Endothelial cell of umbilical vein (primary cell): ENCODE measurements at regions not wholly inside any gene's neighbourhood (a gene's known extent, or its start where the extent isn't known, plus 50 kb on each side); places are given as distances from the start of the nearest gene placed in this dataset.

Experiments used
- BruUV-seq: library from RNA; stranded (reverse); fragments of 400-500 nt; replicated peaks from 2 replicates; lab custom pipeline; 2021; lab: Mats Ljungman, UMichigan
- CTCF ChIA-PET: fragments of 300-600, 350-600 bp; sonication (Branson Sonifier 250); formaldehyde crosslinking; loops from one replicate; lab custom pipeline; 2021; ENCODE audit warnings: antibody characterized with exemption, inconsistent platforms; lab: Charles Lee
- POLR2A ChIA-PET: fragments of 300-600, 350-600 bp; sonication (Branson Sonifier 250); formaldehyde crosslinking; loops from one replicate; lab custom pipeline; 2021; ENCODE audit warnings: antibody characterized with exemption, inconsistent platforms; lab: Charles Lee
- DNase-seq: peaks from one replicate; pipeline ENCODE4 v3.0.0-alpha.2; 2011; ENCODE audit warnings: low read depth, low spot score
- FAIRE-seq: peaks from 2 replicates; lab custom pipeline; 2011; peaks lifted over from hg19 to GRCh38; lab: Jason Lieb, UNC
- H2AFZ ChIP-seq: 2 replicates; pipeline ENCODE4 v1.6.0; 2012; ENCODE audit warnings: low read depth, low read length, control low read depth, inconsistent platforms
- H3K27ac ChIP-seq: 2 replicates; pipeline ENCODE4 v1.5.1; 2011; ENCODE audit warnings: low read depth, mild to moderate bottlenecking, control low read depth, low read length, moderate library complexity; ENCODE audit not compliant: insufficient read depth
- H3K27me3 ChIP-seq, 2 experiments: 2 replicates each; pipeline versions ENCODE4 v1.6.0 to v1.6.1; 2011; ENCODE audit warnings: low read length in 2 of 2, mixed read lengths in 1 of 2; ENCODE audit not compliant: control insufficient read depth in 2 of 2, insufficient read depth in 2 of 2
- H3K36me3 ChIP-seq, 2 experiments: 2 replicates in 1 of 2; 3 replicates in 1 of 2; pipeline ENCODE4 v1.5.1; 2011; ENCODE audit warnings: low read length in 2 of 2, mild to moderate bottlenecking in 1 of 2, moderate library complexity in 1 of 2; ENCODE audit not compliant: control insufficient read depth in 2 of 2, insufficient read depth in 2 of 2; ENCODE audit errors: extremely low read depth in 1 of 2
- H3K4me1 ChIP-seq: 3 replicates; pipeline ENCODE4 v1.5.1; 2011; ENCODE audit warnings: mild to moderate bottlenecking, low read length; ENCODE audit not compliant: control insufficient read depth, insufficient read depth; ENCODE audit errors: extremely low read depth
- H3K4me2 ChIP-seq: 2 replicates; pipeline ENCODE4 v1.6.1; 2011; ENCODE audit warnings: low read length, control low read depth, mixed read lengths; ENCODE audit not compliant: insufficient read depth
- H3K4me3 ChIP-seq, 3 experiments: fragments of 200-600 bp in 1 of 3; sonication (generic), shearing (Covaris generic) in 1 of 3; replicated peaks in 1 of 3; 2 replicates each; pipeline ENCODE4 v1.5.1; 2011 to 2016; ENCODE audit warnings: control low read depth in 3 of 3, low read length in 3 of 3, mild to moderate bottlenecking in 2 of 3, inconsistent platforms in 1 of 3, low read depth in 1 of 3, moderate library complexity in 1 of 3; ENCODE audit not compliant: insufficient read depth in 1 of 3
- H3K79me2 ChIP-seq: 2 replicates; pipeline ENCODE4 v1.6.0; 2012; ENCODE audit warnings: low read length, inconsistent platforms; ENCODE audit not compliant: control insufficient read depth, insufficient read depth
- H3K9ac ChIP-seq: replicated peaks from 2 replicates; pipeline ENCODE3; 2011; ENCODE audit warnings: low read length, control low read depth; ENCODE audit not compliant: insufficient read depth; ENCODE audit errors: extremely low read depth
- H3K9me1 ChIP-seq: replicated peaks from 3 replicates; pipeline ENCODE4 v1.6.0; 2011; ENCODE audit warnings: mild to moderate bottlenecking, low read length; ENCODE audit not compliant: control insufficient read depth, insufficient read depth; ENCODE audit errors: extremely low read depth
- H3K9me3 ChIP-seq: replicated peaks from 2 replicates; pipeline ENCODE4 v1.5.1; 2012; ENCODE audit warnings: low read length, inconsistent platforms; ENCODE audit not compliant: control insufficient read depth, insufficient read depth
- H4K20me1 ChIP-seq: replicated peaks from 2 replicates; pipeline ENCODE3; 2011; ENCODE audit warnings: mild to moderate bottlenecking, low read length; ENCODE audit not compliant: control insufficient read depth, insufficient read depth; ENCODE audit errors: extremely low read depth
- CTCF ChIP-seq, 2 donors: IDR thresholded peaks; 1 replicate in 1 of 2; 2 replicates in 1 of 2; pipeline ENCODE4 v1.5.1; 2011; ENCODE audit warnings: low read length in 2 of 2, mild to moderate bottlenecking in 2 of 2, moderate library complexity in 2 of 2, control low read depth in 1 of 2, inconsistent platforms in 1 of 2, low read depth in 1 of 2; ENCODE audit not compliant: insufficient read depth in 1 of 2; ENCODE audit errors: extremely low read depth in 1 of 2
- EZH2 ChIP-seq: IDR thresholded peaks from 2 replicates; pipeline ENCODE4 v1.6.1; 2012; ENCODE audit warnings: borderline replicate concordance, low read depth, mild to moderate bottlenecking, moderate library complexity, low read length, inconsistent platforms; ENCODE audit not compliant: severe bottlenecking
- FOS ChIP-seq: IDR thresholded peaks from 2 replicates; pipeline ENCODE4 v1.6.1; 2011; ENCODE audit warnings: mild to moderate bottlenecking, low read length, moderate library complexity, borderline replicate concordance; ENCODE audit not compliant: insufficient read depth
- GATA2 ChIP-seq: IDR thresholded peaks from 2 replicates; pipeline ENCODE4 v1.7.0; 2011; ENCODE audit warnings: low read depth, mild to moderate bottlenecking, moderate library complexity, mixed read lengths, low read length; ENCODE audit not compliant: insufficient read length, insufficient read depth
- JUN ChIP-seq: IDR thresholded peaks from 2 replicates; pipeline ENCODE4 v1.6.1; 2011; ENCODE audit warnings: borderline replicate concordance, low read depth; ENCODE audit not compliant: insufficient read length, insufficient read depth
- MAX ChIP-seq: IDR thresholded peaks from 2 replicates; pipeline ENCODE4 v1.6.1; 2011; ENCODE audit not compliant: insufficient read depth, insufficient read length
- MYC ChIP-seq: IDR thresholded peaks from one replicate; pipeline ENCODE4 v1.6.1; 2011; ENCODE audit warnings: mild to moderate bottlenecking, low read depth, low read length
- POLR2A ChIP-seq: IDR thresholded peaks from 2 replicates; pipeline ENCODE4 v1.6.1; 2012; ENCODE audit warnings: low read depth, mild to moderate bottlenecking, control low read depth, low read length
- POLR2AphosphoS5 ChIP-seq: IDR thresholded peaks from 2 replicates; pipeline ENCODE4 v1.6.1; 2012; ENCODE audit warnings: low read depth, mild to moderate bottlenecking, control low read depth, low read length, moderate library complexity; ENCODE audit not compliant: insufficient read depth
- dilution Hi-C: fragments of 300-500 bp; cut with MboI; formaldehyde crosslinking; loops from one replicate; pipeline ENCODE4 v1.15.0; 2019; ENCODE audit warnings: low sequenced_read_pairs; ENCODE audit not compliant: extremely low pct_ligation_motif_present
- intact Hi-C: fragments of 100-400 bp; cut with micrococcal nuclease; formaldehyde crosslinking; loops from one replicate; pipeline ENCODE4 v1.10.0; 2022

- TF ChIP-seq JUN (no peak), FOS (no peak), MYC (no peak), EZH2 (no peak), POLR2A (no peak), MAX (no peak), GATA2 (no peak), CTCF (IDR thresholded peaks at IDR 0.05; ENCODE audit: extremely low read depth in 1 of 2, insufficient read depth in 1 of 2, low read depth in 1 of 2, low read length in 2 of 2) (no peak), POLR2AphosphoS5 (no peak)
- H3K36me3 ChIP-seq, result no peaks in the 10 kb centered on the region
- no peak overlapping the region for H3K9ac ChIP-seq
- no peak for FAIRE-seq
- H3K4me1 ChIP-seq, result no peaks in the 10 kb centered on the region
- DNase-seq, result no peak
- peaks cover 2% of the 10 kb centered on the region for H3K9me3 ChIP-seq
- no peaks in the 10 kb centered on the region for H3K9me1 ChIP-seq
- no TSS peak for BruUV-seq
- H3K27me3 ChIP-seq, result no peaks in the 10 kb centered on the region
- CTCF ChIA-PET, result no interaction called here
- no peak overlapping the region for H3K27ac ChIP-seq
- dilution Hi-C loops (no loop called here), intact Hi-C loops (no loop called here)
- no peak overlapping the region for H3K4me3 ChIP-seq
- POLR2A ChIA-PET, result no interaction called here
- H3K4me2 ChIP-seq, result no peak overlapping the region
- H3K79me2 ChIP-seq, result no peaks in the 10 kb centered on the region
- H4K20me1 ChIP-seq, result no peaks in the 10 kb centered on the region
- H2AFZ ChIP-seq, result no peak overlapping the region
These were observed 210.7 kb upstream of the RGMA start for GRCh38 chr15:93299675-93300074.
